GM06990 (cell line): ENCODE measurements at regions not wholly inside any gene's neighbourhood (a gene's known extent, or its start where the extent isn't known, plus 50 kb on each side); places are given as distances from the start of the nearest gene placed in this dataset.

Experiments used
- DNase-seq: peaks from one replicate; pipeline ENCODE4 v3.0.0-alpha.2; 2011; ENCODE audit not compliant: insufficient read length; ENCODE audit errors: extremely low read depth
- H3K27me3 ChIP-seq: replicated peaks from 2 replicates; pipeline ENCODE4 v1.6.0; 2011; ENCODE audit warnings: low read length; ENCODE audit not compliant: control insufficient read depth, insufficient read depth
- H3K36me3 ChIP-seq: 2 replicates; pipeline ENCODE4 v1.5.1; 2011; ENCODE audit warnings: low read length; ENCODE audit not compliant: control insufficient read depth, insufficient read depth
- H3K4me3 ChIP-seq: replicated peaks from 2 replicates; pipeline ENCODE4 v1.5.1; 2011; ENCODE audit warnings: low read depth, mild to moderate bottlenecking, control low read depth, low read length
- CTCF ChIP-seq: IDR thresholded peaks from 2 replicates; pipeline ENCODE4 v1.5.1; 2011; ENCODE audit warnings: low read length, control low read depth, mild to moderate bottlenecking, inconsistent platforms; ENCODE audit not compliant: insufficient read depth, poor library complexity, severe bottlenecking

DNA sequence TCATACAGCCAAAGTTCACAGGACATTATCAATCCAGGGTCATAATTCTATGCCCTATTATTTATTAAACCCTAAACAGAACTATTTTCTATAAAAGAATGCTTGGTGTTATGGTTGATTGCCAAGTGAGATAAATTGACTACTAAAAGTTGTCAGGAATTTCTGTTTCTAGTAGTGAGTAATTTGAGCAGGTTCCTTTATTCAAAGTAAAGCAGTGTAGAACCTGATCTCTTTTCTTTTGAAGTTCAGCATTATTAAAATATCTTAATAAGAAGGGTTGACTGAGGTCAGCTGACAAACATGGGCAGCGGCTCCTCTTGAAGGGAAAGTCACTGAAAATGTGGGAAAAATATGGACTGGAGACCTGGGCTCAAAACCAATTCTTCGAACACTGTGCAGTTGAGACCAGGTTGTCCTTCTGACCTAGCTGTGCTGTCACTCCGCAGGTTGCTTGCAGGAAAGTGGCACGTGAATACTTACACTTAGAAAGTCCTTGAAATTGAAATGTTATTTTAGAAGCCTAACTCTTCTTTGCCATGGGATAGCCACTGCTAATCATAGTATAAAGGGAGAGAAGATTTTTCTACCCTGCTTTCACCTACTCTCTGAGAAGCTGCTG, 141.0 kb downstream of the RASSF9 start:
- no peak for DNase-seq
- Histone ChIP-seq H3K4me3 (no peak overlapping the region), H3K36me3 (no peaks in the 10 kb centered on the region), H3K27me3 (no peaks in the 10 kb centered on the region)
- TF ChIP-seq CTCF = no peak

- TF ChIP-seq CTCF = no peak
- Histone ChIP-seq H3K36me3 (no peaks in the 10 kb centered on the region), H3K27me3 (no peaks in the 10 kb centered on the region), H3K4me3 (no peak overlapping the region)
- DNase-seq = no peak
Observed at GRCh38 chr12:85697003-85697402, 139.2 kb downstream of the RASSF9 start.

- DNase-seq = no peak
- TF ChIP-seq CTCF = no peak
- H3K36me3 ChIP-seq = no peaks in the 10 kb centered on the region
- no peaks in the 10 kb centered on the region for H3K27me3 ChIP-seq
- H3K4me3 ChIP-seq = no peak overlapping the region
Observed at GRCh38 chr12:85698937-85699336, 137.3 kb downstream of the RASSF9 start.

GRCh38 chr12:85708775-85709174, 127.4 kb downstream of the RASSF9 start:
- no peaks in the 10 kb centered on the region for H3K36me3 ChIP-seq
- DNase-seq = no peak
- H3K4me3 ChIP-seq = no peak overlapping the region
- TF ChIP-seq CTCF = no peak
- H3K27me3 ChIP-seq = no peaks in the 10 kb centered on the region

DNA sequence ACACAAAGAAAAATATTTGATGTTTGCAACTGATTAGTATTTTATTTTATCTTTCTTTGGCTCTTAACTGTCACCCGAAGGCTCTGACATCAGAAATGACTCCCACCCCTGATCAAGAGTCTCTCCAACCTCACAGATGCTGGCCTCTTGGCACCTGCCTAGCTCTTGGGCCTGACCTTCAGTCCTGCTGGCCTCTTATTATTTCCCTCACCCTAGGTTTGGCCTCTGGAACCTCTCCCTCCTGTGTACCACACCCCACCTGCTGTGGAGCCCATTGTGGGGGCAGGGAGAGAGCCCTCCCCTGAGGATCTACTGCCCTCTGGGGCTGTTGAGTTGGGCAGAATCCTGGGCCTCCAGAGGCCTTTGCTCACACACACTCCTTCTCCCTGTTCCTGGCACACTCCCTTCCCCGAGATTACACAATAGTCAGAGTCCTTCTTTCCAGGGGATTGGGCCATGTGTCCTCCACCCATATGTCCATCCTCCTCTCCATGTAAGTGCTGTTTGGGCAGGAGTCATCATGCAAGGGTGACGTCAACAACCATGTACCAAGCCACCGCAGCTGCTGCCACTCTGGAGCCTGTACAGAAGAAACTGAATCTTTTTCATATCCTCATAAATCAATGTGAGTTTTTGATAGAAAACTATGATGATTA, 124.3 kb downstream of the RASSF9 start:
- H3K27me3 ChIP-seq = no peaks in the 10 kb centered on the region
- TF ChIP-seq CTCF = no peak
- DNase-seq = no peak
- H3K36me3 ChIP-seq = no peaks in the 10 kb centered on the region
- no peak overlapping the region for H3K4me3 ChIP-seq
